ENCODE measurements at regions not wholly inside any gene's neighbourhood (a gene's known extent, or its start where the extent isn't known, plus 50 kb on each side); places are given as distances from the start of the nearest gene placed in this dataset.

GRCh38 chr5:5787373-5787772 is 364.9 kb downstream of the ICE1 start:
- H3K9me3 Mint-ChIP-seq (ENCODE audit: low read depth) = peaks cover 7% of the 10 kb centered on the region
- H3K4me3 Mint-ChIP-seq (ENCODE audit: unreplicated experiment) = no peak overlapping the region
- H3K4me1 Mint-ChIP-seq (ENCODE audit: low read depth) = no peaks in the 10 kb centered on the region
- no peaks in the 10 kb centered on the region for H3K27me3 Mint-ChIP-seq (ENCODE audit: low read depth)
- H3K36me3 Mint-ChIP-seq (ENCODE audit: low read depth) = no peaks in the 10 kb centered on the region
- no peak overlapping the region for H3K27ac Mint-ChIP-seq (ENCODE audit: unreplicated experiment)
- no peak for TF ChIP-seq CTCF (IDR thresholded peaks at IDR 0.05)
- DNase-seq (ENCODE audit: low spot score) = no peak

GRCh38 chr5:5784101-5784500 is 361.6 kb downstream of the ICE1 start:
- Mint-ChIP-seq H3K4me3 (ENCODE audit: unreplicated experiment) (no peak overlapping the region), H3K9me3 (ENCODE audit: low read depth) (peaks cover 7% of the 10 kb centered on the region), H3K27me3 (ENCODE audit: low read depth) (no peaks in the 10 kb centered on the region), H3K27ac (ENCODE audit: unreplicated experiment) (no peak overlapping the region), H3K36me3 (ENCODE audit: low read depth) (no peaks in the 10 kb centered on the region), H3K4me1 (ENCODE audit: low read depth) (no peaks in the 10 kb centered on the region)
- DNase-seq (ENCODE audit: low spot score) = no peak
- no peak for TF ChIP-seq CTCF (IDR thresholded peaks at IDR 0.05)

- Mint-ChIP-seq H3K36me3 (ENCODE audit: low read depth) (no peaks in the 10 kb centered on the region), H3K9me3 (ENCODE audit: low read depth) (peaks cover 7% of the 10 kb centered on the region), H3K4me1 (ENCODE audit: low read depth) (no peaks in the 10 kb centered on the region), H3K4me3 (ENCODE audit: unreplicated experiment) (no peak overlapping the region), H3K27me3 (ENCODE audit: low read depth) (no peaks in the 10 kb centered on the region), H3K27ac (ENCODE audit: unreplicated experiment) (no peak overlapping the region)
- TF ChIP-seq CTCF (IDR thresholded peaks at IDR 0.05) = no peak
- no peak for DNase-seq (ENCODE audit: low spot score)
Measured at GRCh38 chr5:5783021-5783420, 360.5 kb downstream of the ICE1 start.

- H3K36me3 Mint-ChIP-seq (ENCODE audit: low read depth) = no peaks in the 10 kb centered on the region
- no peak overlapping the region for H3K4me3 Mint-ChIP-seq (ENCODE audit: unreplicated experiment)
- H3K27ac Mint-ChIP-seq (ENCODE audit: unreplicated experiment) = no peak overlapping the region
- no peak for DNase-seq (ENCODE audit: low spot score)
- H3K9me3 Mint-ChIP-seq (ENCODE audit: low read depth) = peaks cover 7% of the 10 kb centered on the region
- no peak for TF ChIP-seq CTCF (IDR thresholded peaks at IDR 0.05)
- H3K4me1 Mint-ChIP-seq (ENCODE audit: low read depth) = no peaks in the 10 kb centered on the region
- no peaks in the 10 kb centered on the region for H3K27me3 Mint-ChIP-seq (ENCODE audit: low read depth)
Measured at GRCh38 chr5:5782402-5782801, 359.9 kb downstream of the ICE1 start.

GRCh38 chr5:5781335-5781734 is 358.9 kb downstream of the ICE1 start:
- Mint-ChIP-seq H3K4me1 (ENCODE audit: low read depth) (no peaks in the 10 kb centered on the region), H3K9me3 (ENCODE audit: low read depth) (peaks cover 1% of the 10 kb centered on the region), H3K27me3 (ENCODE audit: low read depth) (no peaks in the 10 kb centered on the region), H3K4me3 (ENCODE audit: unreplicated experiment) (no peak overlapping the region), H3K36me3 (ENCODE audit: low read depth) (no peaks in the 10 kb centered on the region), H3K27ac (ENCODE audit: unreplicated experiment) (no peak overlapping the region)
- TF ChIP-seq CTCF (IDR thresholded peaks at IDR 0.05) = no peak
- no peak for DNase-seq (ENCODE audit: low spot score)

All from chondrocyte (in vitro differentiated cells).